MM.1S (cell line): ENCODE measurements at regions not wholly inside any gene's neighbourhood (a gene's known extent, or its start where the extent isn't known, plus 50 kb on each side); places are given as distances from the start of the nearest gene placed in this dataset.

Experiments
- DNase-seq: peaks from one replicate; pipeline ENCODE4 v3.0.0-alpha.2; 2015
- H2AFZ ChIP-seq: fragments of 300-600 bp; sonication (generic); 2 replicates; pipeline ENCODE4 v1.6.0; 2016; ENCODE audit warnings: antibody characterized with exemption, low read length
- H3F3A ChIP-seq: fragments of 300-600 bp; sonication (generic); 2 replicates; pipeline ENCODE4 v1.6.1; 2016; ENCODE audit warnings: mild to moderate bottlenecking, antibody characterized with exemption, low read length, moderate library complexity, mixed read lengths; ENCODE audit not compliant: insufficient read depth
- H3K27ac ChIP-seq: fragments of 300-600 bp; sonication (generic); 2 replicates; pipeline ENCODE4 v1.5.1; 2016; ENCODE audit warnings: mild to moderate bottlenecking, low read length
- H3K27me3 ChIP-seq: fragments of 300-600 bp; sonication (generic); replicated peaks from 2 replicates; pipeline ENCODE4 v1.6.0; 2016; ENCODE audit warnings: low read length; ENCODE audit not compliant: insufficient read depth
- H3K36me3 ChIP-seq: fragments of 300-600 bp; sonication (generic); replicated peaks from 2 replicates; pipeline ENCODE4 v1.6.1; 2016; ENCODE audit warnings: mild to moderate bottlenecking, low read length, mixed read lengths; ENCODE audit not compliant: insufficient read depth
- H3K4me1 ChIP-seq: fragments of 300-600 bp; sonication (generic); 2 replicates; pipeline ENCODE4 v1.6.1; 2016; ENCODE audit warnings: low read length, mixed read lengths
- H3K4me2 ChIP-seq: fragments of 300-600 bp; sonication (generic); 2 replicates; pipeline ENCODE4 v1.6.0; 2016; ENCODE audit warnings: low read depth, low read length
- H3K4me3 ChIP-seq: fragments of 300-600 bp; sonication (generic); 2 replicates; pipeline ENCODE4 v1.5.1; 2016; ENCODE audit warnings: low read length, mixed read lengths
- H3K79me2 ChIP-seq: fragments of 300-600 bp; sonication (generic); 2 replicates; pipeline ENCODE4 v1.6.1; 2016; ENCODE audit warnings: mixed run types, low read length, mixed read lengths
- H3K9ac ChIP-seq: fragments of 300-600 bp; sonication (generic); 2 replicates; pipeline ENCODE4 v1.6.1; 2016; ENCODE audit warnings: low read length, mixed read lengths
- H3K9me2 ChIP-seq: fragments of 300-600 bp; sonication (generic); replicated peaks from 2 replicates; pipeline ENCODE4 v1.6.1; 2016; ENCODE audit warnings: mild to moderate bottlenecking, low read length, mixed read lengths; ENCODE audit not compliant: insufficient read depth
- H3K9me3 ChIP-seq: fragments of 300-600 bp; sonication (generic); replicated peaks from 2 replicates; pipeline ENCODE4 v1.6.1; 2016; ENCODE audit warnings: mild to moderate bottlenecking, low read length, mixed read lengths; ENCODE audit not compliant: insufficient read depth
- H4K20me1 ChIP-seq: fragments of 300-600 bp; sonication (generic); 2 replicates; pipeline ENCODE4 v1.6.1; 2016; ENCODE audit warnings: mild to moderate bottlenecking, low read length, moderate library complexity, mixed read lengths; ENCODE audit not compliant: insufficient read depth
- CTCF ChIP-seq: fragments of 300-600 bp; sonication (generic); IDR thresholded peaks from 2 replicates; pipeline ENCODE4 v1.5.1; 2016; ENCODE audit warnings: antibody characterized with exemption, low read length, mixed read lengths
- EZH2 ChIP-seq: fragments of 300-600 bp; sonication (generic); optimal IDR thresholded peaks from 2 replicates; pipeline ENCODE3; 2017; ENCODE audit warnings: low read depth, mild to moderate bottlenecking, antibody characterized with exemption, low read length, mixed read lengths
- EZH2phosphoT487 ChIP-seq: fragments of 300-600 bp; sonication (generic); IDR thresholded peaks from 2 replicates; pipeline ENCODE4 v1.6.1; 2018; ENCODE audit warnings: antibody characterized with exemption, low read length

GRCh38 chr12:115261691-115262398 lies 577.9 kb upstream of the TBX3 start:
- Histone ChIP-seq H3K4me3 (no peak overlapping the region), H3K9ac (no peak overlapping the region), H3K4me2 (no peak overlapping the region), H3K4me1 (no peaks in the 10 kb centered on the region), H3K79me2 (no peaks in the 10 kb centered on the region), H3K9me2 (no peaks in the 10 kb centered on the region), H3K27ac (no peak overlapping the region), H4K20me1 (no peaks in the 10 kb centered on the region), H2AFZ (no peak overlapping the region), H3F3A (no peaks in the 10 kb centered on the region), H3K36me3 (no peaks in the 10 kb centered on the region), H3K9me3 (no peaks in the 10 kb centered on the region), H3K27me3 (no peaks in the 10 kb centered on the region)
- TF ChIP-seq EZH2 (no peak), EZH2phosphoT487 (no peak), CTCF (no peak)
- no peak for DNase-seq

DNA sequence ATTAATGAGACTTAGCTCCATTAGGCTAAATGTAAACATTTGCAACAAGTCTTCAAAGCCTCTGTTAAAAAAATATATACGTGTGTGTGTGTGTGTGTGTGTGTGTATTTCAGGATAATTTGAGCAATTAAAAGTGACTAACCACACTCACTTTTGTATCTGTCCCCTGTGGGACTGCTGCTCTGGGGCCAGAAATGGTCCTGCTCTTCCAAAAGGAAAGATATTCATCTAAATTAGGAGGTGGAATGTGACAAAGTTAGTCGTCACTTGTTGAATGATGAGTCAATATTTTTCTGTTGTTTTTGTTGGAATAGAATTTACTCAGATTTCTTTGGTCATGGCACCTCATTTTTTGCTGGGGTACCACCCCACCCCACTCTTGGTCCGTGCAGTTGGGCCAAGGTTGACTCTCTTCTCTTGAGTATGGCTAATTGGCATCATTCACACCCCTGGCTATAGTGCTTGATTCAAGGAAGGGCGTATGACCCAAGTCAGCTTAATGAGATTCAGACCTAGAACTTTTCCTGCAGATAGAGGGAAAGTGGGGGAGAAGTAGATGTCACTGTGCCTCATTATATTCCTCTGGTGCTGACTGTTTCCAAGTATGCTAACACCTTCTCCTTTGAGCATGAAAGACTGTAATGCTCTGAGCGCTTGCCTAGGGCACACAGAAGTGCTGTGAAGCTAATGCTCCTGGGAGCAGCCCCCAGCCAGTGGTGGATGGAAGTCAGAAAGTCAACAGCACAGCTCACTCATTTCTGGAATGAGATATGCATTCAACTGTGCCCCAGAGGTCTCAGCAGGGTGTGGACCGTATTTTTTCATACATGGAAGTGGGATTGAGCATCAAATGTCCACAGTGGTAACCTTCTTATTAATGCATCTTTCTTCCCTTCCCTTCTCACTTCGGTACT lies 577.0 kb upstream of the TBX3 start:
- H3K36me3 ChIP-seq, result no peaks in the 10 kb centered on the region
- no peaks in the 10 kb centered on the region for H3K4me1 ChIP-seq
- H3K9me2 ChIP-seq, result no peaks in the 10 kb centered on the region
- no peak overlapping the region for H2AFZ ChIP-seq
- no peaks in the 10 kb centered on the region for H3K27me3 ChIP-seq
- no peak for TF ChIP-seq CTCF
- TF ChIP-seq EZH2, result no peak
- no peak for TF ChIP-seq EZH2phosphoT487
- H3K9me3 ChIP-seq, result no peaks in the 10 kb centered on the region
- DNase-seq, result no peak
- H3F3A ChIP-seq, result no peaks in the 10 kb centered on the region
- H3K9ac ChIP-seq, result no peak overlapping the region
- H4K20me1 ChIP-seq, result no peaks in the 10 kb centered on the region
- H3K27ac ChIP-seq, result no peak overlapping the region
- H3K79me2 ChIP-seq, result no peaks in the 10 kb centered on the region
- H3K4me2 ChIP-seq, result no peak overlapping the region
- no peak overlapping the region for H3K4me3 ChIP-seq

- no peak overlapping the region for H3K9ac ChIP-seq
- H3K4me2 ChIP-seq, result no peak overlapping the region
- TF ChIP-seq EZH2 (no peak), CTCF (no peak)
Measured at GRCh38 chr12:115259968-115260747, 576.2 kb upstream of the TBX3 start.

More at GRCh38 chr12:115259968-115260747, 576.2 kb upstream of the TBX3 start:
- Histone ChIP-seq H3K9me3 (no peaks in the 10 kb centered on the region), H3K27ac (no peak overlapping the region), H3F3A (no peaks in the 10 kb centered on the region), H3K79me2 (no peaks in the 10 kb centered on the region), H3K27me3 (no peaks in the 10 kb centered on the region), H3K4me3 (no peak overlapping the region), H3K36me3 (no peaks in the 10 kb centered on the region), H2AFZ (no peak overlapping the region), H3K4me1 (no peaks in the 10 kb centered on the region), H3K9me2 (no peaks in the 10 kb centered on the region), H4K20me1 (no peaks in the 10 kb centered on the region)
- DNase-seq, result no peak
